ENCODE measurements at regions not wholly inside any gene's neighbourhood (a gene's known extent, or its start where the extent isn't known, plus 50 kb on each side); places are given as distances from the start of the nearest gene placed in this dataset.

GRCh38 chr9:90948156-90948555 lies 146.5 kb downstream of the SYK start:
- in situ Hi-C loops (cut with HindIII; ENCODE audit: low pct_ligation_motif_present, low pct_unique_long_range_greater_than_20kb, low sequenced_read_pairs), result no loop called here

GRCh38 chr9:90950600-90950999 lies 149.0 kb downstream of the SYK start:
- in situ Hi-C loops (cut with HindIII; ENCODE audit: low pct_ligation_motif_present, low pct_unique_long_range_greater_than_20kb, low sequenced_read_pairs), result no loop called here
- DNase-seq, result no peak

More at GRCh38 chr9:90948156-90948555, 146.5 kb downstream of the SYK start:
- DNase-seq, result no peak

GRCh38 chr9:90953200-90953599 lies 151.6 kb downstream of the SYK start:
- in situ Hi-C loops (cut with HindIII; ENCODE audit: low pct_ligation_motif_present, low pct_unique_long_range_greater_than_20kb, low sequenced_read_pairs), result no loop called here
- DNase-seq, result no peak

GRCh38 chr9:90953805-90954204 lies 152.2 kb downstream of the SYK start:
- in situ Hi-C loops (cut with HindIII; ENCODE audit: low pct_ligation_motif_present, low pct_unique_long_range_greater_than_20kb, low sequenced_read_pairs), result no loop called here
- DNase-seq, result no peak

DNA sequence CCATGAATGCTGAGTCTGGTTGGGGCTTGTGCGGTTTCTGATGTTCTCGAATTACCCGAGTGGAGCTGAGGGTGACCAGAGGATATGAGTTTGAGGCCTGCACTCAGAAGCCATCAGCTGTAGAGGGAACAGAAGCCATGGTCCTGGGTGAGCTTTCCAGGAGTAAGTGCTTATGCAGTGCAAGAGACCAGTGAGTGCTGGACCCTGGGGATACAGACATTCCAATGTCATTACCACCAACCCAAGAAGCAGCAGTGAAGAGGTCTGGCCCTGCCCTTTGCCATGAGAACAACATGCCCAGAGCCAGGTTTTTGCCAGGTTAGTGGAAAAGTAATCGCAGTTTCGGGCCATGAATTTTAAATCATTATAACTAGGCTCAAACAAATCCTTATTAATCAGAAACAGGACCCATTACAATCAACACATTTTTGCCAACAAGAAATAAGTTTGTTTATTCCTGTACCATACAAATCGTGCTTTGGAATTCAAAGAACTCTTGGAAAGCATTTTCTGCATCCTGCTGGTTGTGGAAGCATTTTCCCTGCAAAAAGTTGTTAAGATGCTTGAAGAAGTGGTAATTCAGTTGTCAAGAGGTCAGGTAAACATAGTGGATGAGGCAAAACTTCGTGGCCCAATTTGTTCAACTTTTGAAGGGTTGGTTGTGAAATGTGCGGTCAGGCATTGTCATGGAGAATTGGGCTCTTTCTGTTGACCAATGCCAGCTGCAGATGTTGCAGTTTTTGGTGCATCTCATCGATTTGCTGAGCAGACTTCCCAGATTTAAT lies 154.6 kb downstream of the SYK start:
- DNase-seq, result no peak
- in situ Hi-C loops (cut with HindIII; ENCODE audit: low pct_ligation_motif_present, low pct_unique_long_range_greater_than_20kb, low sequenced_read_pairs), result no loop called here

DNA sequence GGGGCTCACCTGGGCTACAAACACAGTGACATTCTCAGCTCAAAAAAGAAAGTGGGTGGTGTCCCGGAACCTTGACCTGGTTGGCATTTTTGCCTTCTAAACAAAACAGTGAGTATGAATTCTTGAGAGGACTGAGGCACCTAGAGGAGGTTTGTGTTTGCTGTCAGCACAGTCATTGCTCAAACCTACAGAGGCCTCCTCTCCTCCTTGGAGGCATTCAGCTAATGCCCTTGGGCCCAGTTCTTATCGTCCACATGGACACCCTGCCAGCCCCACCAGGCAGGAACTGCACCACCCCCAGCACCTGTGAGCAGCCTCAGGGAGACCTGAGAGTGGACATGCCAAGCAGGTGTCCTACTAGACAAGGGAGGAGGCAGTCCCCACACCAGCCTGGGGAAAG lies 156.7 kb downstream of the SYK start:
- no peak for DNase-seq
- in situ Hi-C loops (cut with HindIII; ENCODE audit: low pct_ligation_motif_present, low pct_unique_long_range_greater_than_20kb, low sequenced_read_pairs), result no loop called here

- in situ Hi-C loops (cut with HindIII; ENCODE audit: low pct_ligation_motif_present, low pct_unique_long_range_greater_than_20kb, low sequenced_read_pairs), result no loop called here
- DNase-seq, result no peak
Observed at GRCh38 chr9:90960941-90961340, 159.3 kb downstream of the SYK start.

- in situ Hi-C loops (cut with HindIII; ENCODE audit: low pct_ligation_motif_present, low pct_unique_long_range_greater_than_20kb, low sequenced_read_pairs), result no loop called here
Observed at GRCh38 chr9:90961375-90961774, 159.8 kb downstream of the SYK start.

GRCh38 chr9:90964101-90965020 lies 162.7 kb downstream of the SYK start:
- no peak for DNase-seq
- in situ Hi-C loops (cut with HindIII; ENCODE audit: low pct_ligation_motif_present, low pct_unique_long_range_greater_than_20kb, low sequenced_read_pairs), result no loop called here

More at GRCh38 chr9:90961375-90961774, 159.8 kb downstream of the SYK start:
- DNase-seq, result no peak

- no peak for DNase-seq
- in situ Hi-C loops (cut with HindIII; ENCODE audit: low pct_ligation_motif_present, low pct_unique_long_range_greater_than_20kb, low sequenced_read_pairs), result no loop called here
Observed at GRCh38 chr9:90965226-90966030, 163.8 kb downstream of the SYK start.

GRCh38 chr9:90966031-90966290 lies 164.3 kb downstream of the SYK start:
- in situ Hi-C loops (cut with HindIII; ENCODE audit: low pct_ligation_motif_present, low pct_unique_long_range_greater_than_20kb, low sequenced_read_pairs), result no loop called here
- DNase-seq, result no peak

- in situ Hi-C loops (cut with HindIII; ENCODE audit: low pct_ligation_motif_present, low pct_unique_long_range_greater_than_20kb, low sequenced_read_pairs), result no loop called here
- DNase-seq, result no peak
Observed at GRCh38 chr9:90966480-90967144, 165.0 kb downstream of the SYK start.

DNA sequence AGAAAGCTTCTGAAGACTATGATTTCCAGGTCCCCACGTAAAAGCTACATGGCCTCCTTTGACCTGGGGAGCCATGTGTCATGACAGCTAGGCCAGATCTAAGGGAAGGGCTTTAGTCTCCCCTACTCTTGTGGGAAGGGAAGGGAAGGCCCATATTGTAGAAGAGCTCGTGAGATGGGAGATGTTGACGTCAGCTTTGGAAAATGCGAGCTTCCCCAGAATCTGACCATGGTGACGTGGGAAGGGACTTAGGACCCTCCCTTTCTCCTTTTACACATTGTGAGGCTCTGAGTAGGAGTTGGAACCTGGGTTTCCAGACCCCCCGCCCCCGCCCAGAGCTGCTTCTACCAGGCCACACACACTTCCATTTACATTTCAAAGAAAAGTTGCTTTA lies 165.5 kb downstream of the SYK start:
- in situ Hi-C loops (cut with HindIII; ENCODE audit: low pct_ligation_motif_present, low pct_unique_long_range_greater_than_20kb, low sequenced_read_pairs), result no loop called here
- DNase-seq, result no peak

DNA sequence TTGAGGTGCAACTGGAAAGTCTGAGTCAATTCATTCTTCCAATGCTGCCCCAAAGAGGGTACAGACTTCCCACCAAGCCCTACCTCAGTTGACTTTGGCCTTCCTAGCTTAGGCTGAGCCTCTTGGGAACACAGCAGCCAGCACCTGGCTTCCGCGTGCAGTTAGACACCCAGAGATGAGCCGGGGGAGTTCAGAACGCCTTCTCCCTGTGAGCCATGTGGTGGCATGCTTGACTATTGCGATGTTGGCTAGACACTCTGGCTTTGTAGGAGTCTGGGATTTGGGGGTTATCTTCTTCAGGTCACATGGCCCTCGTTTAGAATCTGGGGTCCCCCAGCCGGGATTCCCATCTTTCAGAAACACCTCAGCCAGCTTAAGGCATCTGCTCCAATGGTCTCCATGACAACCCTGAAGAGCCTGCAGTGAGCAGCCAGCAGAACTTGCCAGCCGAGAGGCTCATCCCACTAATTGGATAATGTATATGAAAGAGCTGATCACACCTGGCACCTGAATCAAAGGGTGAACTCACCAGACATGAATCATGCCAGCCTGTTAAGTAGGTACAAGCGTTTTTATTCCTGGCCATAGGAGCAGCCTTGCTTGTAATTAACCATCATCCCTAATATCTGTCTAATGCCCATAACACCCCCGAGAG lies 167.5 kb downstream of the SYK start:
- DNase-seq, result no peak
- in situ Hi-C loops (cut with HindIII; ENCODE audit: low pct_ligation_motif_present, low pct_unique_long_range_greater_than_20kb, low sequenced_read_pairs), result no loop called here

- in situ Hi-C loops (cut with HindIII; ENCODE audit: low pct_ligation_motif_present, low pct_unique_long_range_greater_than_20kb, low sequenced_read_pairs), result no loop called here
- DNase-seq, result no peak
Observed at GRCh38 chr9:90970608-90971007, 169.0 kb downstream of the SYK start.

- DNase-seq, result no peak
- in situ Hi-C loops (cut with HindIII; ENCODE audit: low pct_ligation_motif_present, low pct_unique_long_range_greater_than_20kb, low sequenced_read_pairs), result no loop called here
Observed at GRCh38 chr9:90972057-90972456, 170.4 kb downstream of the SYK start.

DNA sequence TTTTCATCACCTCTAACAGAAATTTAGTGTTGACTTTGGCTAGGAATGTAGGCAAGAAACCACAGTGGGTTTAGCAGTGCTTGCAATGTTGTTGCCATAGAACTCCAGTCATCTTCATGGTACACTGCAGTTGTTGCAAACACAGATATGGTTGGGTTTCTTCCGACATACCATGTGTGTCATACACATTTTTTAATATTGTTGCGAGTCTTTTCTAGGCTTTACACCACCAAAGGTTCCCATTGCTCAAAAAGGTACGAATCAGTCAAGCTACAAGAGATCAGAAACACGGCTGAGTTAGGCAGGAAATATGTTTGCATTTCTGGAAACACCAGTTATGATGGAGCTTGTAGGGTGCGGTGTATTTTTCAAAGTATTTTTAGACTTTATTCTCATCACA lies 172.4 kb downstream of the SYK start:
- no peak for DNase-seq
- in situ Hi-C loops (cut with HindIII; ENCODE audit: low pct_ligation_motif_present, low pct_unique_long_range_greater_than_20kb, low sequenced_read_pairs), result no loop called here

DNA sequence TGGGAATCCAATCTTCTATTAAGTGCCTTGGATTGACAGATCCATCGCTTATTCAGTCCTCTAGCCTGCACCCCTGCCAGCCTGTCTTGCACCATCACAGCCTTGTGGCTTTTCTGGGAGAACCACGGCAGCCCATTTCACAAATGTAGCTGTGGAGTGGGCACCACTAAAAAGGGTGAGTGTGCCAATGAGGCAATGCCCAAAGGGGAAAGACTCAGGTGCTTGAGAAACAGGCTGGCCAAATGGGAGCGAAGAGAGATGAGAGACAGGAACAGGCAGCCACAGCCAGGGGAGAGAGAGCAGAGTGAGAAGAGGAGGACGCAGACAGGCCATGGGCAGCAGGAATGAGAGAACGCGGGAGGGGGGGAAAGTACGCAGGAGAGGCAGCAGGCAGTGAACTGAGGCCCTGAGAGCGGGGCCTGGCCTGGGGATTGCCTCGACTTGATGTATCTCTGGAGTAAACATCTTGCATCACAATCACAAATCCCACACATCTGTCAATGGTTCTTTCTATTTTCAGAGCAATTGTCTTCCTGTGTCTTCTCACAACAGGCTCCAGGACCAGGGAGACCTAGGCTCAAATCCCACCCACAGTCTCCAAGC lies 173.1 kb downstream of the SYK start:
- in situ Hi-C loops (cut with HindIII; ENCODE audit: low pct_ligation_motif_present, low pct_unique_long_range_greater_than_20kb, low sequenced_read_pairs), result no loop called here
- DNase-seq, result no peak
